GM18505 (cell line): ENCODE measurements at regions not wholly inside any gene's neighbourhood (a gene's known extent, or its start where the extent isn't known, plus 50 kb on each side); places are given as distances from the start of the nearest gene placed in this dataset.

ENCODE experiments used
- ATAC-seq: cut with Tn5 transposase; IDR thresholded peaks from one replicate; pipeline ENCODE4 v1.9.1; 2021; ENCODE audit not compliant: unreplicated experiment
- POLR2A ChIP-seq: IDR thresholded peaks from 4 replicates; pipeline ENCODE4 v1.6.1; 2011; ENCODE audit warnings: borderline replicate concordance; ENCODE audit not compliant: insufficient read depth, insufficient read length; ENCODE audit errors: extremely low read depth

DNA sequence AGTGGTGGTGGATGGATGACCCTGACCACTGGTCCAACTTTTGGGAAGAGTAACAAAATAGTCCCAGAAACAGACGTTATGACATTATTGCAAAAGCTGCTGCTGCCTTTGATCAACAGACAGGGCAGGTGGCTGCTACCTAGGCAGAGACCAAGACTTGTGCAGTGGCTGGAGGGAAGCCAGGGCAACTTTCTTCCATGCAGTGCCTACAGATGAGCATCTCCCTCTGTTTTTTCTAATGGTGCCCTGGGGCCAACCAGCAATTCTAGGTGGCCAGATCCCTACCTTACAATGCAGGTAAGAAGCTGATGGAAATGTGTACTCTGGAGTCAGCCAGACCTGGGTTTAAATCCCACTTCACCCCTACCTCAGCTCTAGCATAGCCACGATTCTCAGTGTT is 283.1 kb upstream of the POU3F1 start:
- no peak for ATAC-seq
- TF ChIP-seq POLR2A, result no peak

DNA sequence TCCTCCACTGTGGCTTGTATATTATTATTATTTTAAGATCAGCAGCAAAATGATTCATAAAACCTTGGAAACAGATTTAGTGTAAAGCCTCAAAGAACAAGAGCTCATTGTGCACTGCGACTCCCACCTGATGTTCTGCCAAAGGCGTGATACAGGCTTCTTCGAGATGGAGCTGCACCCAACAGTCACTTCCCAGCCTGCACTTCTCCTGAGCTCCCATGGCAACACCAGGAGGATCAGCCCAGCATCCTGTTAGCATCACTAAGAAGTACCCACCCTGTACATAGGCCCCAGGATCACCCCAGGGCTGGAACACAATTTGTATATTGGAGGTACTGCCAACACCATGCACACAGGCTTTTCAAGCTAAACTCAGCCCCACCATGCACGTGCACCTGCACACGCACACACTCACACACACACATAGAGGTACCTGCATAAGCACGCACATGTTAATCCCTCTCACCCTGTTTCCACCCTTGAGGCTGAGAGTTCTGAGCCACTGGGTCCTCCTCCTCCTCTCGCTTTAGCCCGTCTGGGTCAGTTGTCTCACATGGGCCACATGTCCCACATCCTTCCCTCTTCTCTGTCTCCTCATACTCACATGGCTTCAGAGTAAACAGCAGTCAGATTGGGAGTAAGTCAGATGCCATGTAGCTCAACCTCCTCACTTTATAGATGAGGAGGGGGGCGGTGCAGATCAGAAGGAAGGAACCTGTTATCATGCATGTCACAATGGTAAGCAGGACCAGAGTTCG is 281.9 kb upstream of the POU3F1 start:
- TF ChIP-seq POLR2A, result no peak
- ATAC-seq, result no peak

DNA sequence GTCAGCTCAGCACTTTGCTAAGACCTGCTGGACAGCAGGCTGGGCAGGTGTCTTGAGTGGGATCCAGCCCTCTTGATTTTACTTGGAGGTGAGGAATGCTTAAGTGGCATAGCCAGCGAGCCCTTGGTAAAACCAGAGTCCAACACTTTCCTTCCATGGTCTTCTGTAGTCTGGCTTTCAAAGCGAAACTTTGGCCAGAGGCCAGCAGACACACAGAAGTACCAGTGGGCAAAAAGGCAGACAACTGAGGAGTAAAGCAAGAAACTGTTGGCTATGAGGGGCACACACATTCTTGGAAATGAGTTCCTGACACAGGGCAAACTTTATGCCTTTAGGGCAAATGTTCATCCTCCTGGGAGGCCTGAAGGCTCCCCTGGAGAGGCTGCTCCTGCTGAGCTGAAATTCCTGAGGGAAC is 281.0 kb upstream of the POU3F1 start:
- ATAC-seq, result no peak
- TF ChIP-seq POLR2A, result no peak

DNA sequence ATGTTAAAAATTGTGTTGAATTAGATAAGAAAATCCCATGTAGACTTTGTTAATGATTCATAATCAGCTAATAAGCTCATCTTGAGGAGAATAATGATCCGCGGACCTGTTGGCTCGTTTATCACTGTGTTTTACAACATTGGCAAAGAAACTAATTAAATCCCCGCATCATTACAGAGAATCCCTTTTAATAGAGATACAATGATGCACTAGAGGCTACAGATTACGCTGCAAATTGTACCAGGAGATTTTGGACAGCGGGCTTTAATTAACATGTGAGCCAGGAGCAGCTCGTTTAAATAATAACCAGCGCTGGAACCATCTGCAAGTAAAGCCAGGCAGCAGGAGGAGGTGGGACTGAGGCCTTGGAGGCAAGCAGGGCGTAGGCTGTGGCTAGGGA is 280.3 kb upstream of the POU3F1 start:
- ATAC-seq, result no peak
- no peak for TF ChIP-seq POLR2A

DNA sequence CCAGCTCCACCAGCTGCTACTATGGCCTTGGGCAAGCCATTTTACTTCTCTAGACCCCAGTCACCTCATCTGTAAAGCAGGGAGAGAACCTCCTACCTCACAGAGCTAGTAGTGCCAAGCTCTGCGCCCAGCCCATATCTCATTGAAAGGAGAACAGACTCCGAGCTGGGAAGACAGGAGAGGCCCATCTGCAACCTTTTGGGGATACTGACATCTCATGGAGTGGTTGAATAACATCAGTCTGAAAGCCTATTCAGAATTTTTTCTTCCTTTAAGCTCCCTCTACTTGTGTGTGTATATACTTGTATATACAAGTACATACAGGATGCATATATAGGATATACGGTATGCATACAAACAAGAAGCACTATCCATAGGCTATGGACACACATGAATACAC is 279.5 kb upstream of the POU3F1 start:
- TF ChIP-seq POLR2A, result no peak
- ATAC-seq, result no peak

DNA sequence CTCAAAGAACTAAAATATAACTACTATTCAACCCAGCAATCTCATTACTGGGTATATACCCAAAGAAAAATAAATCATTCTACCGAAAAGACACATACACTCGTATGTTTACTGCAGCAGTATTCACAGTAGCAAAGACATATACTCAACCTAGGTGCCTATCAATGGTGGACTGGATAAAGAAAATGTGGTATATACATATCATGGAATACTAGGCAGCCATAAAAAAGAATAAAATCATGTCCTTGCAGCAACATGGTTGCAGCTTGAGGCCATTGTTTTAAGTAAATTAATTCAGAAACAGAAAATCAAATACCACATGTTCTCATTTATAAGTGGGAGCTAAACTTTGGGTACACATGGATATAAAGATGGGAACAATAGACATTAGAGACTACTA is 266.2 kb upstream of the POU3F1 start:
- ATAC-seq, result no peak
- no peak for TF ChIP-seq POLR2A

DNA sequence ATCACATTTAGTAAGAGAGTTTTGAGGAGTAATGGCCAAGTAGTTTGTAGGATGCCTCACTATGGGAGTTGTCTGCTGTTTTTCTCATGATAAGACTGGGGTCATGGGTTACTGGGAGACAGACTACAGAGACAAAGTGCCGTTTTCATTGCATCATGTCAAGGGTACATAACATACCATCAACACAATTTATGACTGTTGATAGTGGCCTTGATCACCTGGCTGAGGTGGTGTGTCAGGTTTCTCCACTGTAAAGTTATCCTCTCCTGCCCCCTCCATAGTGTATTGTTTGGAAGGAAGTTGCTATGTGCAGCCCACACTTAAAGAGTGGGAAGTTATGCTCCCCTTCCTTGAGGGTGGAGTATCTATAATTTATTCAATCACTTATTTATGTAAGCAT is 263.5 kb upstream of the POU3F1 start:
- ATAC-seq, result no peak
- TF ChIP-seq POLR2A, result no peak

DNA sequence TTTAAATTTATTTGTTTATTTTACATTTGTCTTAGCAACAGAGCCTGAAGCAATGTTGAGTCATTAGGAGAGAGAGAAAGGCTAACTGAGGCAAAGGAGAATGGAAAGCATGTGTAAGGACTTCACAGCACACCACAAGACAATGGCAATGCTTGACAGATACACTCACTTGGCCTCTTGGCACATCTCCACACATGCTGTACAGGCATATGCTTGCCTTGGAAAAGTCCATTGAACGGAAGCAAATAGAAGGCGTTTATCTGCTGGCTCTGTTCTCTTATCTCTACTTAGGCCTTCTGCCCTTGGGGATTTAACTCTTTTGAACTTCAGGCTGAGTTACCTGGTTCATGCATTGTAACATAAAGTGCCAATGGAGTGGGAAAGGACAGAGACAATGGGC is 262.2 kb upstream of the POU3F1 start:
- ATAC-seq, result no peak
- no peak for TF ChIP-seq POLR2A

DNA sequence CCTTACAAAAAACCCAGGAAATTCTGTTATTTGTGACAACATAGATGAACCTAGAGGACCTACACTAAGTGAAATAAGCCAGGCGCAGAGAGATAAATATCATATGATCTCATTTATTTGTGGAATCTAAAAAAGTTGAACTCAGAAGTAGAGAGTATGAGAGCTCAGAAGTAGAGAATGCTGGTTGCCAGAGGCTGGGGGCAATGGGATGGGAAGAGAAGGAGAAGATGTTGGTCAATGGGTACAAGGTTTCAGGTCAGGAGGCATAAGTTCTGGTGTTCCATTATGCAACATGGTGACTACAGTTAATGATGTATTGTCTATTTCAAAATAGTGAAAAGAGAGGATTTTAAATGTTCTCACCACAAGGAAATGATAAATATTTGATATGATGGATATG is 259.1 kb upstream of the POU3F1 start:
- no peak for ATAC-seq
- TF ChIP-seq POLR2A, result no peak

DNA sequence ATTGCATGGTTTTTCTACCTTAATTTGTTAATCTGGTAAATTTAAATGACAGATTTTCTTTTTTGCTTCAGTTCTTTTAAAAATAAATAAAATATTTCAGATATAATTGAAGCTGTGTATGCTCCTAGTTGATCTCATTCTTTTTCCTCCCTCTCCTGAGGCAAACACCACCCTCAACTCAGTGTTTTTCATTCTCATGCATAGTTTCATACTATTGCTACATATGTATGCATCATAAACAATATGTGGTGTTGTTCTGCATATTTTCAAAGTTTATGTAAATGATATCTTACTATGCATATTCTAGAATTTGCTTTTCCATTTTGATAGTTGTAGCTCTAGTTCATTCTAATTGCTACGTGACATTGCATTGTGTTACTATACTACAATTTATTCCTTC is 257.2 kb upstream of the POU3F1 start:
- no peak for TF ChIP-seq POLR2A
- ATAC-seq, result no peak

DNA sequence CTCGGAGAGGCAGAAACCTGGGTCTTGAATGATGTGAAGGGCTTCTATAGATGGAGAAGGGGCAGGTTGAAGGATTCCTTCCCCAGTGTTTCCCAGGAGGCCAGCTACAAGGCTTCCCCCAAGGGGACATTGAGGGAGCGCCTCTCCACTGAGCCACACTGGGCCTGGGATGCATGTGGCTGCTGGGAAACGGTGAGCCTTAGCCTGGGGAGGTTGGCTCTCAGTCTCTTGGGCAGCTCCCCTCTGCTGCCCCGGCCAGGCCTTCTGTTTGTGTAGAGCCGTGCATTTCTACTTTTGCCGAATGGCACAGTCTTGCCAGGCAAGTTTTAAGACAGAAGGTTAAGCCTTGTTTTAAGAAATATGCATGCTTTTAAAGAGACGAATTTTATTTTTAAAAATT is 254.4 kb upstream of the POU3F1 start:
- ATAC-seq, result no peak
- TF ChIP-seq POLR2A, result no peak

DNA sequence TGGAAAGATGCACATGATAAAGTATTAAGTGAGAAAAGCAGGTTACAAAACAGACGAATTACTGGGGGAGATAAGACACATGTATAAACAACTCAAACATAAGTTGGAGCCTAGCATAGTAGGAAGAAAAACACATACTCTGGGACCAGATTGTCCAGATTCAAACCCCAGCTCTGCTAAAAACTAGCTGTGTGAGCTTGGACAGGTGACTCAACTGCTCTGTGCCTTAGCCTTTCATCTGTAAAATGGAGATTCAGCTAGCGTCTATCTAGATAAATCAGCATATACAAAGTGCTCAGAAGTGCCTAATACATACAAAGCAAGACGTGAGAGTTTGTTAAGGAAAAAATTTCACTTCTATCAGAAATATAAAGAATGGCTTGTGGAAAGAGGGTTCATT is 254.0 kb upstream of the POU3F1 start:
- no peak for ATAC-seq
- no peak for TF ChIP-seq POLR2A

DNA sequence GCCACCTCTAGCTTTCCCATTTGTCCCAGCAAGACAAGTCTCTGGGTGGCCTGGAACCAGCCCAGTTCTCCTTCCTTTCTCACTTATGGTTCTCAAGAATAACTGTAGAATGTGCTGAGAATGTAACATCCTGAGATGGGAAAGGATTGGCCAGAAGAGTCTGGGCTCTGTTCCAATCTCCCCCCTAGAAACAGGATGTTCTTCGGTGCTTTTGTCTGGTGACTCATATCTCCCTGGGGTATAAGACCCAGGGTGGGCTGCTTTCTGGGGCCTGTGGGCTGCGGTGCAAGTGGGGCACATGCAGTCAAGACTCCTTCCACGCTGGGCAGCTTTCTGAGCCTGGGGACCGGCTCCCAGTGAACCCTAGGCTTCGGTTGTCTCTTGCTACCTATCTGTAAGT is 251.2 kb upstream of the POU3F1 start:
- no peak for TF ChIP-seq POLR2A
- ATAC-seq, result no peak

DNA sequence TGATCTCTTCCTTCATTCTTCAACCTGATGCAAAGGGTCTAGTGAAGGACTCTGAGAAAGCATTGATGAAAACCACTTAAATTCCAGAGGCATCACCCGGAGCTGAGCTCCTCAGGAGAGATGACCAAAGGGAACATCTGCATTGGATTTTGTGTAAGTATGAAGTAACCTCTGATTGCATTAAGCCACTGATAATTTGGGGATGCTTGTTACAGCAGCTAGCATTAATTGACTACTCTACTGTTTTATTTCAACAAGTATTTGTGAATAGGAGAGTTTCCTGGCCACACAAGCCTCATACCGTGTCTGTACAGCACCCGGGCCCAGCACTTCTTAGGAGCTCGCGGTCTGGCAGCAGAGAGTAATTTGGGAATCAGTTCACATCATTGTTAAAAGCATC is 250.7 kb upstream of the POU3F1 start:
- ATAC-seq, result no peak
- TF ChIP-seq POLR2A, result no peak

DNA sequence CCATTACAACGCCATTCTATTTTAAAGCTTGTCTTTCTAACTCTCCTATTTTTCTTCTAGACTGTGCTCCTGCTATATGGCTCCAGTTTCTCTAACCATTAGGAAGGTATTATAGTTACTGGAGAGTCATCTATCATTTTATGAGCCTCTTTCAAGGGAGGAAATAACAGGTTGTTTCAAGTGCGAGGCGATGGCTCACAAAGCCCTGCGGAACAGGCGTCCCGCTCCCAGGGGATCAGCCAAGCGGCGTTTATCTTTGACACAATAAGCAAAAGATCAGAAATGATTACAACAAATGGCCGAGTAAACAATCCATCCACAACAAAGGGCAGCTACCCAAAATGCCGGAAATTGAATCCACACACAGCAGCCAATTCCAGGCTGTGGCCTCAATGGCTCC is 249.5 kb upstream of the POU3F1 start:
- TF ChIP-seq POLR2A, result no peak
- ATAC-seq, result no peak
